M059J (cell line): ENCODE measurements at regions not wholly inside any gene's neighbourhood (a gene's known extent, or its start where the extent isn't known, plus 50 kb on each side); places are given as distances from the start of the nearest gene placed in this dataset.

Source experiments
- DNase-seq: peaks from one replicate; pipeline ENCODE4 v3.0.0-alpha.2; 2012; ENCODE audit warnings: low read depth

GRCh38 chr11:104254347-104254746, 90.4 kb upstream of the PDGFD start:
- DNase-seq = peak; percentile 49

GRCh38 chr11:104246590-104246989, 82.6 kb upstream of the PDGFD start:
- no peak for DNase-seq

GRCh38 chr11:104238916-104239315, 75.0 kb upstream of the PDGFD start:
- no peak for DNase-seq

- no peak for DNase-seq
These were observed 61.1 kb upstream of the PDGFD start for GRCh38 chr11:104225047-104225446.

- DNase-seq = peak; percentile 36
These were observed 58.5 kb upstream of the PDGFD start for GRCh38 chr11:104222464-104222863.

GRCh38 chr11:104221455-104221854, 57.5 kb upstream of the PDGFD start:
- no peak for DNase-seq

GRCh38 chr11:104219096-104219495, 55.1 kb upstream of the PDGFD start:
- DNase-seq = no peak

GRCh38 chr11:104214517-104214916, 50.6 kb upstream of the PDGFD start:
- no peak for DNase-seq
